Stimulated activated memory B cell treated with anti-CD40 and anti-IgM and Interleukin-4, amounts not matched to agents 10 μg/mL and 1 μg/mL and 100 μg/mL, for 72 hours (primary cell): ENCODE measurements at regions not wholly inside any gene's neighbourhood (a gene's known extent, or its start where the extent isn't known, plus 50 kb on each side); places are given as distances from the start of the nearest gene placed in this dataset.

Experiments
- ATAC-seq: fragments of 150-1000 bp; cut with Tn5 transposase; 2 replicates; pipeline ENCODE4 v1.10.0; 2021
- H3K27ac Mint-ChIP-seq: one replicate; pipeline ENCODE4 v1.8.0; 2022; ENCODE audit warnings: mild to moderate bottlenecking, mixed read lengths
- H3K27me3 Mint-ChIP-seq: one replicate; pipeline ENCODE4 v1.8.0; 2022; ENCODE audit warnings: mixed read lengths
- H3K36me3 Mint-ChIP-seq: one replicate; pipeline ENCODE4 v1.8.0; 2022; ENCODE audit warnings: mixed read lengths
- H3K4me1 Mint-ChIP-seq: one replicate; pipeline ENCODE4 v1.8.0; 2022; ENCODE audit warnings: mixed read lengths
- H3K4me3 Mint-ChIP-seq: one replicate; pipeline ENCODE4 v1.8.0; 2022; ENCODE audit warnings: mild to moderate bottlenecking, moderate library complexity, mixed read lengths
- H3K9me3 Mint-ChIP-seq: one replicate; pipeline ENCODE4 v1.8.0; 2022; ENCODE audit warnings: mixed read lengths

GRCh38 chr2:189933911-189934399 is 128.6 kb downstream of the MSTN start:
- no peaks in the 10 kb centered on the region for H3K36me3 Mint-ChIP-seq
- H3K27me3 Mint-ChIP-seq: no peaks in the 10 kb centered on the region
- H3K9me3 Mint-ChIP-seq: no peaks in the 10 kb centered on the region
- ATAC-seq: no peak
- no peaks in the 10 kb centered on the region for H3K4me1 Mint-ChIP-seq
- no peak overlapping the region for H3K4me3 Mint-ChIP-seq
- H3K27ac Mint-ChIP-seq: no peak overlapping the region

GRCh38 chr2:189933041-189933440 is 129.5 kb downstream of the MSTN start:
- Mint-ChIP-seq H3K4me1 (no peaks in the 10 kb centered on the region), H3K27me3 (no peaks in the 10 kb centered on the region), H3K4me3 (no peak overlapping the region), H3K9me3 (no peaks in the 10 kb centered on the region), H3K27ac (no peak overlapping the region), H3K36me3 (no peaks in the 10 kb centered on the region)
- no peak for ATAC-seq

GRCh38 chr2:189927823-189928222 is 134.7 kb downstream of the MSTN start:
- Mint-ChIP-seq H3K4me1 (no peaks in the 10 kb centered on the region), H3K4me3 (no peak overlapping the region), H3K36me3 (no peaks in the 10 kb centered on the region), H3K9me3 (no peaks in the 10 kb centered on the region), H3K27ac (no peak overlapping the region), H3K27me3 (no peaks in the 10 kb centered on the region)
- ATAC-seq: no peak
